ENCODE measurements at regions not wholly inside any gene's neighbourhood (a gene's known extent, or its start where the extent isn't known, plus 50 kb on each side); places are given as distances from the start of the nearest gene placed in this dataset.
"Not testable (repeated sequence)": the region's sequence is repeated elsewhere in the genome, so short reads cannot be mapped to it uniquely, and the experiment has no call there.

GRCh38 chr4:146124023-146124680 lies 51.4 kb upstream of the LSM6 start:
- DNase-seq = no peak

GRCh38 chr4:146123231-146123630 lies 52.3 kb upstream of the LSM6 start:
- DNase-seq = no peak

- DNase-seq = no peak
Observed at GRCh38 chr4:146122398-146122797, 53.1 kb upstream of the LSM6 start.

- no peak for DNase-seq
Observed at GRCh38 chr4:146121757-146122156, 53.8 kb upstream of the LSM6 start.

- DNase-seq = no peak
Observed at GRCh38 chr4:146119845-146120404, 55.6 kb upstream of the LSM6 start.

- no peak for DNase-seq
Observed at GRCh38 chr4:146114066-146114465, 61.5 kb upstream of the LSM6 start.

GRCh38 chr4:146113171-146113570 lies 62.3 kb upstream of the LSM6 start:
- DNase-seq = no peak

- no peak for DNase-seq
Observed at GRCh38 chr4:146112389-146112788, 63.1 kb upstream of the LSM6 start.

GRCh38 chr4:146110871-146111485 lies 64.5 kb upstream of the LSM6 start:
- DNase-seq = no peak

- no peak for DNase-seq
Observed at GRCh38 chr4:146108756-146109155, 66.8 kb upstream of the LSM6 start.

- no peak for DNase-seq
Observed at GRCh38 chr4:146107587-146108240, 67.8 kb upstream of the LSM6 start.

GRCh38 chr4:146105464-146105863 lies 70.1 kb upstream of the LSM6 start:
- DNase-seq = no peak

GRCh38 chr4:146104541-146104940 lies 71.0 kb upstream of the LSM6 start:
- DNase-seq = no peak

GRCh38 chr4:146104052-146104451 lies 71.5 kb upstream of the LSM6 start:
- not testable (repeated sequence) for DNase-seq

- no peak for DNase-seq
Observed at GRCh38 chr4:146099585-146099984, 75.9 kb upstream of the LSM6 start.

- DNase-seq = no peak
Observed at GRCh38 chr4:146098978-146099377, 76.5 kb upstream of the LSM6 start.

- no peak for DNase-seq
Observed at GRCh38 chr4:146098397-146098796, 77.1 kb upstream of the LSM6 start.

- no peak for DNase-seq
Observed at GRCh38 chr4:146096371-146096770, 79.1 kb upstream of the LSM6 start.

- no peak for DNase-seq
Observed at GRCh38 chr4:146095860-146096259, 79.7 kb upstream of the LSM6 start.

GRCh38 chr4:146095091-146095690 lies 80.3 kb upstream of the LSM6 start:
- peak; percentile 2 for DNase-seq

GRCh38 chr4:146088690-146089089 lies 86.8 kb upstream of the LSM6 start:
- DNase-seq = no peak

- DNase-seq = no peak
Observed at GRCh38 chr4:146087856-146088255, 87.7 kb upstream of the LSM6 start.

- no peak for DNase-seq
Observed at GRCh38 chr4:146076081-146076480, 99.4 kb upstream of the LSM6 start.

- no peak for DNase-seq
Observed at GRCh38 chr4:146073517-146073916, 102.0 kb upstream of the LSM6 start.
